ENCODE measurements at regions not wholly inside any gene's neighbourhood (a gene's known extent, or its start where the extent isn't known, plus 50 kb on each side); places are given as distances from the start of the nearest gene placed in this dataset.

GRCh38 chr4:162510937-162511336 lies 347.1 kb upstream of the FSTL5 start:
- Histone ChIP-seq H3K4me1 (replicated peaks in 1 of 2) (no peaks in the 10 kb centered on the region), H3K36me3 (replicated peaks in 1 of 2) (no peaks in the 10 kb centered on the region), H3K27ac (no peak overlapping the region), H3K9me3 (replicated peaks in 1 of 3) (no peaks in the 10 kb centered on the region), H3K4me3 (no peak overlapping the region), H3K27me3 (no peaks in the 10 kb centered on the region)
- no peak for DNase-seq
- TF ChIP-seq CTCF (IDR thresholded peaks at IDR 0.05) (no peak), POLR2A (IDR thresholded peaks at IDR 0.05) (no peak)
- WGBS, 4 donors = 79 to 90% (median 84%) methylated on average over 3 of the region's 3 CpGs
- intact Hi-C loops (cut with DNase I) = no loop called here

DNA sequence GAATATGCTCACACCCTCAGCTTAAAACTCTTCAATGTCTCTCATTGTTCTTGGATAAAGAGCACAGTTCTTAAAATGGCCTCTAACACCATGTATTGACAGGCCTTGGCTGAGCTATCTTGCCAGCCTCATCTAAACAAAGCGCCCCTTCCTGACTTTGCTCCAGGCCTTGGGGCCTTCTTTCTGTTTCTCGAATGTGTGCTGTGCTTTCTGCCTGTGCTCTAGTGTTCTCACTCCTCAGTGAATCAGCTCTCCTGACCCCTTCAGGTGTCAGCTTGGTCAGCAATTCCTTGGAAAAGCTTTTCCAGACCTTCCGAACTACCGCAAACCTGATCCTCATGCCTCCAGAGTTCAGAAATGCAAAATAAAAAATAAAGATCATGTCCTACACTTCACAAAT lies 346.3 kb upstream of the FSTL5 start:
- no peaks in the 10 kb centered on the region for H3K27me3 ChIP-seq
- H3K4me1 ChIP-seq (replicated peaks in 1 of 2) = no peaks in the 10 kb centered on the region
- 80 to 85% (median 83%) methylated on average over 4 of the region's 4 CpGs for WGBS, 4 donors
- TF ChIP-seq CTCF (IDR thresholded peaks at IDR 0.05) = no peak
- no peak for TF ChIP-seq POLR2A (IDR thresholded peaks at IDR 0.05)
- H3K4me3 ChIP-seq = no peak overlapping the region
- no peaks in the 10 kb centered on the region for H3K9me3 ChIP-seq (replicated peaks in 1 of 3)
- DNase-seq = no peak
- no peak overlapping the region for H3K27ac ChIP-seq
- intact Hi-C loops (cut with DNase I) = no loop called here
- H3K36me3 ChIP-seq (replicated peaks in 1 of 2) = no peaks in the 10 kb centered on the region

DNA sequence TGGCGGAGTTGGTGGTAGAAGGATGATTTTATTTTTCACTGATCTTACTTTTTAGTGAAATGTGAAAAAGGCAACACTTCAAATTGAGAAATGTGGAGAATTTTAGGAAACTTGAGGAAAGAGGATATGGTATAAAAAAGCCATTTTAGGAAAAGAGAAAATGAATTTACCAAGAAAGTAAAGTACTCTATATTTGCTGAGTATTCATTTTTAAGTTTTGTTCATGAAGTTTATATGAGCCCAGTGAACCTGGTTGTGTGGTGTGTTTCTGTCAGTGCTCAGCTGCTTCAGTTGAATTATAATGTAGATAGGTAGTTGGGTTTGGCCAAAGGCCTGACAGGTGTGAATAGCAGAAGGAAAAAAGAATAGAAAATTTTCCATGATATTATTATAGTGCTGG lies 345.5 kb upstream of the FSTL5 start:
- TF ChIP-seq POLR2A (IDR thresholded peaks at IDR 0.05) (no peak), CTCF (IDR thresholded peaks at IDR 0.05) (no peak)
- intact Hi-C loops (cut with DNase I) = loop anchor here in 1 of 2 donors (10.0 kb wide), 1 partner anchor 525 kb away; no protein-coding TSS in a partner anchor
- Histone ChIP-seq H3K27me3 (no peaks in the 10 kb centered on the region), H3K36me3 (replicated peaks in 1 of 2) (no peaks in the 10 kb centered on the region), H3K4me3 (no peak overlapping the region), H3K27ac (no peak overlapping the region), H3K9me3 (replicated peaks in 1 of 3) (no peaks in the 10 kb centered on the region), H3K4me1 (replicated peaks in 1 of 2) (no peaks in the 10 kb centered on the region)
- DNase-seq = no peak
- WGBS, 4 donors = 93 to 98% (median 97%) methylated on average over 1 of the region's 1 CpG

- intact Hi-C loops (cut with DNase I) = loop anchor here in 1 of 2 donors (10.0 kb wide), 1 partner anchor 529 kb away; no protein-coding TSS in a partner anchor
- no peaks in the 10 kb centered on the region for H3K9me3 ChIP-seq (replicated peaks in 1 of 3)
- H3K4me1 ChIP-seq (replicated peaks in 1 of 2) = no peaks in the 10 kb centered on the region
- no peak for DNase-seq
- no peak overlapping the region for H3K4me3 ChIP-seq
- no peaks in the 10 kb centered on the region for H3K36me3 ChIP-seq (replicated peaks in 1 of 2)
- H3K27me3 ChIP-seq = no peaks in the 10 kb centered on the region
- TF ChIP-seq CTCF (IDR thresholded peaks at IDR 0.05) = no peak
- no peak for TF ChIP-seq POLR2A (IDR thresholded peaks at IDR 0.05)
- H3K27ac ChIP-seq = no peak overlapping the region
- WGBS, 4 donors = 73 to 81% (median 78%) methylated on average over 2 of the region's 2 CpGs
These were observed 342.5 kb upstream of the FSTL5 start for GRCh38 chr4:162506253-162506652.

Measured in adrenal gland (tissue), 9 donors.